ENCODE measurements at regions not wholly inside any gene's neighbourhood (a gene's known extent, or its start where the extent isn't known, plus 50 kb on each side); places are given as distances from the start of the nearest gene placed in this dataset.
A peak's percentile ranks its signal among the peaks of the same experiment; 100 is the strongest.
"Not testable (repeated sequence)": the region's sequence is repeated elsewhere in the genome, so short reads cannot be mapped to it uniquely, and the experiment has no call there.

DNA sequence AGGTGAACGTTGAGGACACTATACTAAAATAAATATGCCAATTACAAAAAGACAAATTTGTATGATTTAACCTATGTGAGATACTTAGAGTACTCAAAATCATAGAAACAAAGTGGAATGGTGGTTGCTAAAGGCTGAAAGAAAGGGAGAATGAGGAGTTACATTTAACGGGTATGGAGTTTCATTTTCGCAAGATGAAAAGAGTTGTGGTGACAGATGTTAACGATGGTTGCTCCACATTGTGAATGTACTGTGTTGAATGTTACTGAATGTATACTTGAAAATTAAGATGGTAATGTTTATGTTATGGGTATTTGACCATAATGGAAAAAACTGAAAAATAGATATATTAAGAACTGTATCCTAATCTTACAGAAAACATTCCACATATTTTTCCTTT lies 51.3 kb upstream of the MOCS2 start:
- no peak for DNase-seq
- no peak for ATAC-seq
- intact Hi-C loops (cut with micrococcal nuclease): loop anchor here (10.0 kb wide), 1 partner anchor 1064 kb away; no protein-coding TSS in a partner anchor

DNA sequence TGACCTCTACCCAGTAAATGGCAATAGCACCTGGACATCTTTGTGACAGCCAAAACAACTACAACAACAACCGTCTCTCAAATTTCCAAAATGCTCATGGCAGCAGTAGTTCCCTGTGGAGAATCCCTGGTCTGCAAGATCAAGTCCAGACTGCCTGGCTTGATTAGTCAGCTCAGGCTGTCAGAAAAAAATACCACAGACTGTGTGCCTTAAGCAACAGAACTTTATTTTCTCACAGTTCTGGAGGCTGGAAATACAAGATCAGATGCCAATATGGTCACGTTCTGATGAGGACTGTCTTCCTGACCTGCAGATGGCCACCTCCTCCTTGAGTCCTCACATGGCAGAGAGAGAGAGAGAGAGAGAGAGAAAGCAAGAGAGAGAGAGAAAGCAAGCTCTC lies 52.3 kb upstream of the MOCS2 start:
- intact Hi-C loops (cut with micrococcal nuclease): loop anchor here (10.0 kb wide), 1 partner anchor 1063 kb away; no protein-coding TSS in a partner anchor
- ATAC-seq (peak; percentile 49), DNase-seq (no peak)

DNA sequence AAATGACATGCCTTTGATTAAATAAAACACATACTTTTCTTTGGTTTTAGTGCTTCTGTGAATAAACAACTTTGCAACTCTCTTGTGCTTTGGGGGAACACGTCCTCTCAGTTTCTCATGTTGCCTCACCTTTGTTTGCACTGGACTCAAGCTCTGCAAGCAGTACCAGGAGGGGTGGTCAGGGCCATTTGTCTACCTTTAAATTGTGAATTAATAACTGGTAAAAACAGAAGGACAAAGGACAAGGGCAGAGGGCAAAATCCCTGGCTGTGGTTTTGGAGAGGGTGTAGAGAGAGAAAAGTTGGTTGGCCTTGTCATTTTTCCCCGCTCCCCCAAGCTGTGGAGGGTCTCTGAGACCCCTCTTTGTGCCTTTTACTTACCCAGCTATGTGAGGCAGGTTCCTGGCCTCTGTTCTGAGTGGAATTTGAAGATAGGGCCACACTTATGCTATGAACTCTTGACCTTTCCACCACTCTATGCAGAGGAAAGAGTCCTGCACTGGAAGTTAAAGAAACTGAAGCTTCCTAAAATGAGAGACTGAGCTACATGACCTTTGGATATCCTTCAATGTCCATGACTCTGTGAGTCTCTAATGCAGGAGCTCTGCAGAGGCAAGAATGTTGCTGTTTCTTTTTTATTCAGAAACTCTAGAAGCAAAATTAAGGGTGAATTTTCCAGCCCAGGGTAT lies 55.1 kb upstream of the MOCS2 start:
- intact Hi-C loops (cut with micrococcal nuclease): loop anchor here (10.0 kb wide), 1 partner anchor 1060 kb away; no protein-coding TSS in a partner anchor
- DNase-seq (no peak), ATAC-seq (no peak)

DNA sequence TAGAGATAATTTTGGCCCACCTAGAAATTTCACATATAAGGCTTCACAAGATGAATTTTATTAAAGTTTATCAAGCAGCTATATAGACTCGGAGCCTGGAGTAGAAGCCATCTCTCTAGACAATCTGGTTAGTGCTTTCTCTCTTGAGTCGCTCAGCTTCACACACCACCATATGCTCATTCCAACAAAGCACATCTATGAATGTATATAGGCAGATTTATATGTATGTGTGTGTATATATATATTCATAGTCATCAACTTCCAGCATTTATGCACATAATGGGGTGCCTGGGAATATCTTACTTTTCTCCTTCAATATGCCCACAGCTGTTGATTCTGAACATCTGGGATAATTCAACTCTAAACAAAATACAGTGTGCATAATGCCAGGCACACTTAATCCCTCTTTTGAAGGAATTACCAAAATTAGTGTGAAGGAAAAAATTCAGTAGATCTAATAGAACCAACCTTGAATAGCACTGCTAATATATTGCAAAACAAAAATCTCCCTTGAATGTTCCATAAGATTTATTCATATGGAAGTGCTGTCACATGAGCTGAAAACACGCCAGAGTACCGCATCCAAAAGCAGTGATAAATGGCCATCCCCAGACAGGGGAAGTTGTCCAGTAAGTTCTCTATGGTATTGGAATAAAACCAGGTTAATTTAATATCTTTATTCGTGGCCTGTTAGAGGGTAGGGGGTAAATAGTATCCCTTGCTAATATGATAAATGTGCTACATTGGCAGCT lies 56.0 kb upstream of the MOCS2 start:
- no peak for DNase-seq
- intact Hi-C loops (cut with micrococcal nuclease): loop anchor here (10.0 kb wide), 1 partner anchor 1059 kb away; no protein-coding TSS in a partner anchor
- ATAC-seq: no peak

DNA sequence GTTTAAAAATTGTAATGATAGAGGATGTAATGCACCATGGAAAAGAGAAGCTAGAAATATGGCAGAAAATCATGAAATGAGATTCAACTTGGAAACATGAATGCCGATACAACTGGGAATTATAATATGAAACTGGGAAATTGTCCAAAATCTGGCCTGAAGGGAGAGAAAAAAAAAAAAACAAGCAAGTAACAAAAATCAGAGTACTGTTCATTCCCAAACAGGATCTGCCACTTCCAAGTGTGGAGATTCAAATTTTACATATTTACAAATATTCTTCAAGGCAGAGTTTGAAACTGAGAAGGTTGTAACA lies 56.6 kb upstream of the MOCS2 start:
- DNase-seq (no peak), ATAC-seq (peak; percentile 10)
- intact Hi-C loops (cut with micrococcal nuclease): loop anchor here (10.0 kb wide), 1 partner anchor 1059 kb away; no protein-coding TSS in a partner anchor

DNA sequence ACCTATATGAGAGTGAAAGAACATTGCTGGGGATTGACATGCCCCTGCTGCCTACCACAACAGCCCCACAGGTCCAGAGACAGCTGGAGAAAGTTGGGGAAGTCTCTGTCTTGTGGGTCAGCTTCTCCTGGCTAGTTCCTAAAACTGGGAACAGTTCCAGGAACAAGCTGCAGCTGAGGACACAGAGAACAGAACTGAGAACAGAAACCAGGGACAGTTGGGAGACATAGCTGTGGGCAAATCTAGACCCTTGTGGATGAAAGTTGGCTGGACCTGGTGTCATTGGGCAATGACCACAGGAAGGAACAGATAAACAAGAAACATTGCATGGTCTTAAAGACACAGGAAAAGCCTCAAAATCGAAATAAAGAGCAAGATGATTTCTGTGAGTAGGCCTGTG lies 58.3 kb upstream of the MOCS2 start:
- ATAC-seq (peak; percentile 95), DNase-seq (peak; percentile 51)
- intact Hi-C loops (cut with micrococcal nuclease): loop anchor here (10.0 kb wide), 1 partner anchor 1057 kb away; no protein-coding TSS in a partner anchor

DNA sequence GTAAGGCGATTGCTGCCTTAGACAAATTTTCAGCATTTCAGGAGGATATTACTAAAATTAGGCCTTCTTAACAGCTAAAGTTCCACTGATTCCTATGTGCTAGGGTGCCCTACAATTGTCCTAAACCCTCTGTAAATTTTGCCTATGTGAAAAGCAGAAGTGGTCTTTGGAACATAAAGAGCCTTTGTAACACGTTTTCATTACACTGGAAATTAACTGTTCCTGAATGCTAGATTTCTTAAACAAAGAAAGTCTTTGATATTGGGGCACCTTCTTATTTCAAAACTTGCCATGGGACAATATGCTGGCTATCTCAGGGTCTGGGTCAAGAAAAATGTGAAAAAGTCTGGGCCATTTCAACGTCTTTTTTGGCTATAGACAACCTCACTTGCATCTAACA lies 60.4 kb upstream of the MOCS2 start:
- DNase-seq: no peak
- no peak for ATAC-seq
- intact Hi-C loops (cut with micrococcal nuclease): loop anchor here (10.0 kb wide), 1 partner anchor 1055 kb away; no protein-coding TSS in a partner anchor

DNA sequence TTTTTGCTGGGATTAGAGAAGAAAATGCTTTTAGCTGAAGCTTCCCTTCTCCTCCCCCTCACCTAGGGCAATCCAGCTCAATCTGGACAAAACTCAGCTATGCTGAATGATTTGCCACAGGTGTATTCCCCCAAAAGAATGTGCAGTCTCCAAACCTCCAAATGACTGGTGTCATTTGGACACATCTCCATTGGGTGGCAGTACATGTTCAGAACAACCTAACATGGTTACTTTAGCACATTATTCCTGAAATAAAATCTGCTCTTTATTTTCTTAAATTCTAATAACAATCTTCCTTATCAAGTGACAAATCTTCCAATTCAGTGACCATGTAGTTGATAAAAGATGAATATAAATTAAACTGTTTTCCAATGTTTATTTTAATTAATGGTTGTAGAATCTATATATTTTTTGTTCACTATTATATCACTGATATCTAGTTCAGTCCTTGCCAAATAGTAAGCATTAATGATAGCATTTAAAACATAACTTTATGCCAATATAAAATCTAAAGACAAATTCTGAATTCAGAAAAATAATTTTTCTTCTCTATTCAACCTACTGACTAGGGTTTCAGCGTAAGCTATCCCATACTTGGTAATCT lies 61.3 kb upstream of the MOCS2 start:
- intact Hi-C loops (cut with micrococcal nuclease): no loop called here
- DNase-seq (no peak), ATAC-seq (no peak)

DNA sequence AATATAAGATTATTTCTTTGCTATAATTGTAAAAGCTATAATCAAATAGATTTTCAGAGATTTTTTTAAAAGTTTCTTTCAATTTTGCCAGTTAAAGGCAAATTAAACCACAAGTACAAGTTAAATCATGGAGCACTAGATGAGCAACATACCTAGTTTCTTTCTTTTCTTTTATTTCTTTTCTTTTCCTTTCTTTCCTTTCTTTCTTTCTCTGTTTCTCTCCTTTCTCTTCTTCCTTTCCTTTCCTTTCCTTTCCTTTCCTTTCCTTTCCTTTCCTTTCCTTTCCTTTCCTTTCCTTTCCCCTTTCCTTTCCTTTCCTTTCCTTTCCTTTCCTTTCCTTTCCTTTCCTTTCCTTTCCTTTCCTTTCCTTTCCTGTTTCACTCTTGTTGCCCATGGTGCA lies 62.5 kb upstream of the MOCS2 start:
- DNase-seq; ATAC-seq; intact Hi-C loops (cut with micrococcal nuclease): not testable (repeated sequence)

DNA sequence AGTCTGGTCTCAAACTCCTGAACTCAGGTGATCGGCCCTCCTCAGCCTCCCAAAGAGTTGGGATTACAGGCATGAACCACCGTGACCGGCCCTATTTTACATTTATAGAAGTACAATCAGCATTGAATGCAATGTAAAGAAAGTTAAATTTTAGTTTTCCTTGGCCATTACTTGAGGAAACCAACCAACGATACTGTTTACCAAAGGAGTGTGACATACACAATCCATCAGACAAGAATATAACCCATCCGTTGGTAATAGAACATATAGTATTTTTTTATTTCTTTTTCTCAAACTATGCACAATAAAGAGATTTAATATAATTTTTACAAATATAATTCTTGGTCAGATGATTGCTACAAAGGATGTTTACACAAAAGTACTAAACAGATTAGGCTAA lies 63.1 kb upstream of the MOCS2 start:
- ATAC-seq (no peak), DNase-seq (no peak)
- intact Hi-C loops (cut with micrococcal nuclease): no loop called here

DNA sequence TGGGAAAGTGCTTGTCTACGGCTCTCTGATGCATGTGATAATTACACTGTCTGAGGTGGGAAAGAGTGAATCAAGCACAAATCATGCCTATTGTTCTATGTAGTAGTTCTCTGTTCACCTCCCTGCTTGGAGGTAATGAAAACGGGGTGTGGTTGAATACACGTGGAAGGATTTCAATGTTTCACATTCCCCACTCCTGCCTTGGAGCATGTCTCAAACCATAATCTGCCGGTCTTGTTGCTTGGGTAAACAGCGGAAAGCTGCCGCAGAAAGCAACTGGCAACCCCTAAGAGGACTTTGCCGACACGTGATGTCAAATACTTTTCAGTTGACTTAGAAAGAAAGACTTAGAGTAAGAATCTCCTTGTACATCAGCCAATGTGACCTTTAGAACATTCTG lies 63.5 kb upstream of the MOCS2 start:
- intact Hi-C loops (cut with micrococcal nuclease): no loop called here
- DNase-seq: no peak
- ATAC-seq: no peak

DNA sequence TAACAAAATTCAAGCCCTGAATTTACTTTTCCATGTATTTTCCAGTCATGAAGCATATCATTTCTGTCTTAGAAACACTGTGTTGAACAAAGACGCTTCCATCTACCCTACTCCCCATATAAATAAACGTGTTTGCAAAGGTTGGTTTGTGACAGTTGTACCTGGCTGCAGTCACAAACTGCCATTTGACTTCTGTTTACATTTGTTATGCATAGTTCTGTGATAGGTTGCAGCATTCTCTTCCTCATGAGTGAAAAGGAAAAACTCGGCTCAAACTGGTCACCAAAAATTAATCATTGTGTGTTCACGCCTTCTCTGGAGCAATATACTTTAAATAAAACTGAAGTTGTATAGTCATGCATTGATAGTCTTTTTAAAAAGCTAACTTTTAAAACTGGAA lies 69.3 kb upstream of the MOCS2 start:
- intact Hi-C loops (cut with micrococcal nuclease): no loop called here
- DNase-seq: no peak
- ATAC-seq: no peak

DNA sequence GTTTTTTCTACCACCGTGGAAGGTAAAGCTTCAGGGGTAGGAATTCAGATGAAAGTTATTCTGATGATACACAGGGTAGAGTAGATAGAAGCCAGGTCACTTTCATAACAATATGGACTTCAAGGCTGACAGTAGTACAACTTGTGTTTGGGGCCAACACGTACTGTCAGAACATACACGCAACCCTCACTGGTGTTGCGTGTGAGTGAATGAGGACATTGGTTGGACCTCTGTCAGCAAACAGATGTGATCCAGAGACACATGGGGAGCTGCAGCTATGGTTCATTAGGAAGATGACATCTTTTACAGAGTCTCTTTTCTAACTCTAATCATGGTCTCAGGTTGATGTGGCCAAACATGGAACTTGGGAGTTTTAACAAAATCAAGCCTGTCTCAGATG lies 70.1 kb upstream of the MOCS2 start:
- DNase-seq: no peak
- intact Hi-C loops (cut with micrococcal nuclease): no loop called here
- no peak for ATAC-seq

DNA sequence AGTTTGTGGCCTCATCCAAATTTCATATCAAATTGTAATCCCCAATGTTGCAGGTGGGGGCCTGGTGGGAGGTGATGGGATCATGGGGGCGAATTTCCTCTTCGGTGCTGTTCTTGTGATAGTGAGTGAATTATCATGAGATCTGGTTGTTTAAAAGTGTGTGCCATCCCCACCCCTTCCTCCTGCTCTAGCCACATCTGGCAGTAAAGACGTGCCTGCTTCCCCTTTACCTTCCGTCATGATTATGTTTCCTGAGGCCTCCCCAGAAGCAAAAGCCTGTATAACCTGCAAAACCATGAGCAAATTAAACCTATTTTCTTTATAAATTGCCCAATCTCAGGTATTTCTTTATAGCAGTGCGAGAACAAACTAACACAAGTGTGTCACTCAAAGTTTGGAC lies 71.0 kb upstream of the MOCS2 start:
- no peak for DNase-seq
- no peak for ATAC-seq
- intact Hi-C loops (cut with micrococcal nuclease): no loop called here

DNA sequence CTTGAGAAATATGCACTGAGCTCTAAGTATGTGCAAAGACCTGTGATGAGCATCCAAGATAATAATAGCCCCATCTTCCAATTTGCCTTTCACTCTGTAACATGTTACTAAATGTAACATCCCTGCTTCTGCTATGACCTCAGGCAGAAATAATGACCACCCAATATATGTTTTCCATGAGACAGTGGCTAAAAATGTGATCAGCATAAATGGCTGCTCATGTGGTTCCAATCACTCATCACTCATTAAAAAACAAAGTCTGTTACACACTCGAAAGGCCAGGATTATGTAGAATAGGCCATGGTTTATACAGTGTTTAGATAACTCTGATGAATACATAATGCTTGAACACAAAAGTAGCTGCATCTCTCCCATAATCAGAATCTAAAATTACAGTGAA lies 71.4 kb upstream of the MOCS2 start:
- DNase-seq (no peak), ATAC-seq (no peak)
- intact Hi-C loops (cut with micrococcal nuclease): no loop called here

DNA sequence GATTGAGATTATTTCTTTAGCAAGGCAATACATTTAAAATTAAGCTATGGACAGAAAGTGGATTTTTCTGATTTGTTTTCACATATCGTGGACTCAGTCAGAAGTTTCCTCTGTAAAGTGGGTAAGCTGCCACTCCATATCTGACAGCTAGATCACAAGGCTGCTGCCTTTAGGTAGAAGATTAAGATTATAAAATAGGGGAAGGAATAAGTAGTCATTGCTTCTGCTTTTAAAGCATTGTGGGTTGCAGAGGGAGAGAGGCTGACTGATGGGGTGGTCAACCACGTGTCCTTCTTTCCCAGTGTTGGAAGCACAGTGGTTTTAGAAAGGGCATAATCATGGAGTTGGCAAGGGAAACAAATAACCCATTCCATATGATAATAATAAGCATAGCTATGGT lies 74.3 kb upstream of the MOCS2 start:
- intact Hi-C loops (cut with micrococcal nuclease): no loop called here
- no peak for ATAC-seq
- no peak for DNase-seq

DNA sequence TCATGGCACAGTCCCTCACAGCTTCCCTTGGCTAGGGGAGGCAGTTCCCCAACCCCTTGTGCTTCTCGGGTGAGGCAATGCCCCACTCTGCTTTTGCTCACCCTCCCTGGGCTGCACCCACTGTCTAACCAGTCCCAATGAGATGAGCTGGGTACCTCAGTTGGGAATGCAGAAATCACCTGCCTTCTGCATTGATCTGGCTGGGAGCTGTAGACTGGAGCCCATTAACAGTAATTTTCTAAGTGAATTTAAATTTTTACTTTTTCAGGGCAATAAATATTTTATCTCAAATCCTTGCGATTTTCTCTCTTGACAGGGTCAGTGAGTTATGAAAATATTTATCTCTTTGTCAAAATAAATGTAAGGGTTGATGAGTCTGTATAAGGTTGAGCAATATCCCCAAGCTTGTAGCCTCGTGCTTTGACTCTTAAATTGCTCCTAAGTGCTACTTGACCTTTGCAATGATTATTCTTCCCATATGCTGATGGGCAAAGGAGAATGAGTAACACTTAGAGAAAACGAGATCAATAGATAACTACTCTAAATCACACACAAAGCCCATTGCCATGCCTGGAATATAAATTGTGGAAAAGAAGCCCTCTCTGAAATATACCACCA lies 82.1 kb upstream of the MOCS2 start:
- no peak for DNase-seq
- intact Hi-C loops (cut with micrococcal nuclease): no loop called here

DNA sequence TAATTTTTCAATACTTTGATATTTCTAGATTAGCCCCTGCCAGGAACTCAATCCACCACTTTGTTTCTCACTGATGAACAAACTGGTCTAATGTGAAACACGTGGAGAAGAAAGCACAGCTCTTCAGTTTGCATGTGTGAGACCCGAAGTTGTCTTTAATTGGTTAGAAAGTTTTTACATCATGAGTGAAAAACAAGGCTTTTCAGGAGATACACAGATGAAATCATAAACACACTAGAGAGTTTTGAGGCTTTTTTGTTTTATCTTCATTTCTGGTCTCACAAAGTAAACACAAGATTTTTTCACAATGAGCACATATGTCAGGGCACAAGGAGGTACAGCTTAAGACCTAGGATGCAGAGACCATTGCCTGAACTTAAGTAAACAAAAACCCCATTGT lies 84.5 kb upstream of the MOCS2 start:
- intact Hi-C loops (cut with micrococcal nuclease): no loop called here
- no peak for ATAC-seq
- DNase-seq: no peak

More for the DNA sequence above, 82.1 kb upstream of the MOCS2 start:
- no peak for ATAC-seq

DNA sequence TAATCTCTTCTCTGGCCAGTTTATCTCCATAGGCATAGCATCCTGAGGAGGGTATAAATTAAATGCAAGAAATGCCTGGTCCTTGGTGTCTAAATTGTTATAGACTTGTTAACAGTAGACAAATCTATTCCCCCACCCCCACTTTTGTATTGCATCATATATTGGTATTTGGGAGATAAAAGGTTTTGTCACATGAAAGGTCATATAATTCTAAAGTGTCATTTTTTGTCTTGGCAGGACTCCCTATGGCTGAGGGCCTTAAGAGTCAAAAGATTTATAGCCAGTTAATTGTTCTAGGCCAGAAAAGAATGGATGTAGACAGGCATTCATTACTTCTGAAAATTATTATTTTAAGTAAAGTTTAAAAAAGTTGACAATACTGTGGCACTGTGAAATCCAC lies 90.3 kb upstream of the MOCS2 start:
- intact Hi-C loops (cut with micrococcal nuclease): no loop called here
- DNase-seq: no peak
- ATAC-seq: no peak

DNA sequence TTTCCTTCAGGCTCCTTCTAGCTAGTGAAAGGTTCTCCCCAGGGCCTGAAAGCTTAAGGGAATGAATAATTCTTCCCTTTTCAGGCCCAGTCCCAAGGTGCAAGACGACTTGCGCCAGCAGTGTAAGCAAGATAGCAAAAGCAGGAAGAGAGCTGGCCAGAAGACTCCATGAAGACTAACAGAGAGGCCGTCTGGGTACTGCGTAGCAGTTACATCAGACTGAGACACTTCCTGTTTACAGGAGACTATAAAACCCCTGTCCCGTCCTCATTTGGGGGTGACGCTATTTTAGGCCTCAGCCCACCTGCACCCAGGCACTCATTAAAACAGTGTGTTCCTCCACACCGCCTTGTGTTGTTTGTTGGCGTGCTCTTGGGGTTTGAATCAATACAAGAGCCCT lies 90.7 kb upstream of the MOCS2 start:
- ATAC-seq: no peak
- intact Hi-C loops (cut with micrococcal nuclease): no loop called here
- DNase-seq: no peak
